HepG2 (cell line): ENCODE measurements at regions not wholly inside any gene's neighbourhood (a gene's known extent, or its start where the extent isn't known, plus 50 kb on each side); places are given as distances from the start of the nearest gene placed in this dataset. TPM values are rescaled to one million over a fixed set of nuclear protein-coding genes. Genes with fewer than 3 reads are reported as not detected.
"Not testable (repeated sequence)": the region's sequence is repeated elsewhere in the genome, so short reads cannot be mapped to it uniquely, and the experiment has no call there.

Experiments used
- ATAC-seq: fragments of 200-7000 bp; cut with Tn5 transposase; 3 replicates; pipeline ENCODE4 v1.9.1; 2020; ENCODE audit warnings: mild to moderate bottlenecking, moderate library complexity
- BruUV-seq: library from RNA; stranded (reverse); fragments of 400-500 nt; replicated peaks from 2 replicates; lab custom pipeline; 2021; lab: Mats Ljungman, UMichigan
- CTCF ChIA-PET: fragments of 300-600 bp; formaldehyde crosslinking; extraction: SDS; loops from one replicate; lab custom pipeline; 2021; ENCODE audit warnings: low total read pairs, inconsistent platforms, low intra/inter-chr PET ratio; lab: Yijun Ruan, JAX
- POLR2A ChIA-PET: fragments of 350-600 bp; sonication (Branson Sonifier 250); formaldehyde crosslinking; loops from one replicate; lab custom pipeline; 2020; ENCODE audit warnings: antibody characterized with exemption, inconsistent platforms; lab: Yijun Ruan, JAX
- DNase-seq: peaks from one replicate; pipeline ENCODE4 v3.0.0-alpha.2; 2015; ENCODE audit warnings: low spot score
- FAIRE-seq: peaks from 3 replicates; lab custom pipeline; 2011; peaks lifted over from hg19 to GRCh38; lab: Jason Lieb, UNC
- H2AFZ ChIP-seq: one replicate; pipeline ENCODE4 v1.6.1; 2011; ENCODE audit warnings: low read length, inconsistent platforms
- H3K27ac ChIP-seq: fragments of 300-600 bp; 3 replicates; pipeline ENCODE4 v1.8.0; 2011; ENCODE audit warnings: mixed run types, mild to moderate bottlenecking, mixed read lengths, low read length, inconsistent platforms; ENCODE audit not compliant: insufficient read depth; ENCODE audit errors: extremely low read length
- H3K27me3 ChIP-seq, 2 experiments: fragments of 200-600 bp in 1 of 2; 2 replicates in 1 of 2; 3 replicates in 1 of 2; pipeline versions ENCODE4 v1.6.0 to v1.8.0; 2011; ENCODE audit warnings: low read length in 2 of 2, mild to moderate bottlenecking in 2 of 2, moderate library complexity in 2 of 2, inconsistent platforms in 1 of 2; ENCODE audit not compliant: insufficient read depth in 2 of 2, control insufficient read depth in 1 of 2
- H3K36me3 ChIP-seq, 2 experiments: fragments of 200-600 bp in 1 of 2; replicated peaks in 1 of 2; 2 replicates in 1 of 2; 3 replicates in 1 of 2; pipeline versions ENCODE4 v1.5.1 to v1.8.0; 2011; ENCODE audit warnings: low read length in 2 of 2, inconsistent platforms in 1 of 2; ENCODE audit not compliant: insufficient read depth in 2 of 2, control insufficient read depth in 1 of 2
- H3K4me1 ChIP-seq: 2 replicates; pipeline ENCODE4 v1.5.1; 2012; ENCODE audit warnings: low read length, inconsistent platforms; ENCODE audit not compliant: insufficient read depth
- H3K4me2 ChIP-seq: 2 replicates; pipeline ENCODE4 v1.6.0; 2011; ENCODE audit warnings: low read depth, low read length, inconsistent platforms
- H3K4me3 ChIP-seq, 3 experiments: fragments of 200-600 bp in 1 of 3; sonication (generic), shearing (Covaris generic) in 1 of 3; replicated peaks in 1 of 3; 2 replicates each; pipeline ENCODE4 v1.5.1; 2011 to 2016; ENCODE audit warnings: low read length in 3 of 3, inconsistent platforms in 2 of 3, low read depth in 2 of 3, mild to moderate bottlenecking in 2 of 3, control low read depth in 1 of 3, mixed read lengths in 1 of 3; ENCODE audit not compliant: insufficient read depth in 1 of 3
- H3K79me2 ChIP-seq: one replicate; pipeline ENCODE4 v1.6.1; 2011; ENCODE audit warnings: low read length, inconsistent platforms; ENCODE audit not compliant: insufficient read depth
- H3K9ac ChIP-seq: 2 replicates; pipeline ENCODE4 v1.6.0; 2011; ENCODE audit warnings: mild to moderate bottlenecking, low read depth, low read length, inconsistent platforms; ENCODE audit not compliant: insufficient read depth
- H3K9me3 ChIP-seq: 2 replicates; pipeline ENCODE4 v1.5.1; 2012; ENCODE audit warnings: mild to moderate bottlenecking, low read length
- H4K20me1 ChIP-seq: 2 replicates; pipeline ENCODE4 v1.6.0; 2011; ENCODE audit warnings: inconsistent platforms, mild to moderate bottlenecking, low read length, moderate library complexity; ENCODE audit not compliant: insufficient read depth
- ELF3 ChIP-seq: IDR thresholded peaks from 2 replicates; pipeline ENCODE4 v1.6.1; 2016; ENCODE audit warnings: missing genetic modification reagents, missing compliant biosample characterization
- ZBTB10 ChIP-seq: sonication (generic); formaldehyde crosslinking; IDR thresholded peaks from 2 replicates; pipeline ENCODE4 v1.4.0; 2020; ENCODE audit warnings: missing genetic modification reagents, borderline replicate concordance
- WGBS: methylation state at CpG from one replicate; pipeline ENCODE4 v1.1.6; 2017; ENCODE audit warnings: low lambda C conversion rate; 5-methylcytosine and 5-hydroxymethylcytosine counted together
- in situ Hi-C: cut with HindIII; loops from 2 replicates; pipeline ENCODE4 v1.10.0; 2017; ENCODE audit warnings: low pct_unique_long_range_greater_than_20kb; ENCODE audit not compliant: extremely low pct_ligation_motif_present
- intact Hi-C: fragments of 100-400 bp; cut with micrococcal nuclease; formaldehyde crosslinking; loops from one replicate; pipeline ENCODE4 v1.10.0; 2022; ENCODE audit not compliant: unreplicated experiment
- microRNA counts: library from miRNA; unstranded; fragments of <30 nt; microRNA quantifications from one replicate; lab custom pipeline; 2015
- microRNA-seq: library from miRNA; unstranded; fragments of <30 nt; microRNA quantifications from one replicate; pipeline ENCODE4, GENCODE V29; 2020
- small RNA-seq, 3 experiments: library from RNA; depleted of rRNA; stranded (forward); fragments of <200 nt; gene quantifications; one replicate each; pipeline ENCODE3, GENCODE V24; 2012; ENCODE audit warnings: low read depth in 2 of 3, low replicate concordance in 1 of 3; ENCODE audit not compliant: insufficient read length in 3 of 3, insufficient read depth in 2 of 3

GRCh38 chr10:131041441-131041840 lies 270.1 kb downstream of the TCERG1L start (continued):
- no peak for TF ChIP-seq ZBTB10 (CRISPR knock-in tag)
- TF ChIP-seq ELF3 (CRISPR knock-in tag): no peak

- CTCF ChIA-PET, FAIRE-seq: not testable (repeated sequence)
- 42% methylated on average over 5 of the region's 6 CpGs for WGBS
Observed at GRCh38 chr10:131042015-131042414, 269.5 kb downstream of the TCERG1L start.

More at GRCh38 chr10:131042015-131042414, 269.5 kb downstream of the TCERG1L start:
- H4K20me1 ChIP-seq, H3K4me1 ChIP-seq, H3K27ac ChIP-seq, H3K36me3 ChIP-seq, ATAC-seq, H3K4me3 ChIP-seq, DNase-seq, POLR2A ChIA-PET, H2AFZ ChIP-seq, in situ Hi-C loops, BruUV-seq, intact Hi-C loops, H3K4me2 ChIP-seq, H3K9me3 ChIP-seq, H3K79me2 ChIP-seq, H3K27me3 ChIP-seq, H3K9ac ChIP-seq: not testable (repeated sequence)

MicroRNAs encoded in the stretch of these regions (microRNA counts, 767-probe panel; counts per million panel counts)
- not detected for microRNA hsa-miR-378c (lab: Ali Mortazavi, UCI)

Small RNA genes lying in the stretch of these regions (microRNA-seq; reads per million reads assigned to microRNA genes)
- gene MIR378C: not detected

Small RNA genes lying in the stretch of these regions (small RNA-seq; reads per million reads assigned to genes)
- gene MIR378C (0 reads per million in 3 experiments), gene RF00019 (0 reads per million in 3 experiments)
